ENCODE measurements at regions not wholly inside any gene's neighbourhood (a gene's known extent, or its start where the extent isn't known, plus 50 kb on each side); places are given as distances from the start of the nearest gene placed in this dataset.
"Not testable (repeated sequence)": the region's sequence is repeated elsewhere in the genome, so short reads cannot be mapped to it uniquely, and the experiment has no call there.

DNA sequence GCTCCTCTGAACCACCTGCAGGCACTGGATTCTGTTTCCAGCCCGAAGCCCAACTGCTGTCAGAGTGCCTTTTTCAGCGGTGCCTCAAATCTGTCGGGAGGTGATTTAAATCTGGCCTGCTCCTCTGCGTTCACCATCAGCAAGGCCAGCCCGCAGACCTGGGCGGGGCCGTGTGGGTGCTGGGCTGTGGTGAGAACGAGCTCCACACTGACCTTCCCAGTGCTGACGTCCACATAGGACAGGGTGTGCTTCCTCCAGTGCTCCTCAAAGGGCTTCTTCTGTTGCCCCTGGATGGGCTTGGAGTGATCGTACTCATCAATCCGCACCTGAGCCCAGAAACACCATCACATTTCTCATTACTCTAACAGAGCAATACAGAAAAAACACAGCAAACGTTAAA lies 56.9 kb upstream of the TNK2 start:
- TF ChIP-seq EZH2 (IDR thresholded peaks at IDR 0.05); POLR2AphosphoS5 (IDR thresholded peaks at IDR 0.05; ENCODE audit: borderline replicate concordance, low read depth, low read length); FOXP2 (optimal IDR thresholded peaks at IDR 0.05; ENCODE audit: control extremely low read depth, extremely low read length, insufficient read depth): not testable (repeated sequence)
